GM15510 (cell line): ENCODE measurements at regions not wholly inside any gene's neighbourhood (a gene's known extent, or its start where the extent isn't known, plus 50 kb on each side); places are given as distances from the start of the nearest gene placed in this dataset.

ENCODE experiments used
- POLR2A ChIP-seq: IDR thresholded peaks from 3 replicates; pipeline ENCODE4 v1.6.1; 2011; ENCODE audit warnings: borderline replicate concordance; ENCODE audit not compliant: insufficient read length; ENCODE audit errors: extremely low read depth

GRCh38 chr2:7430421-7430868 is 513.2 kb downstream of the RNF144A start:
- no peak for TF ChIP-seq POLR2A

- no peak for TF ChIP-seq POLR2A
These were observed 513.8 kb downstream of the RNF144A start for GRCh38 chr2:7430869-7431641.

- no peak for TF ChIP-seq POLR2A
These were observed 515.2 kb downstream of the RNF144A start for GRCh38 chr2:7432436-7432835.

- TF ChIP-seq POLR2A, result no peak
These were observed 519.1 kb downstream of the RNF144A start for GRCh38 chr2:7436096-7436906.

GRCh38 chr2:7437141-7437540 is 519.9 kb downstream of the RNF144A start:
- no peak for TF ChIP-seq POLR2A

GRCh38 chr2:7437716-7438632 is 520.8 kb downstream of the RNF144A start:
- no peak for TF ChIP-seq POLR2A

GRCh38 chr2:7438855-7439254 is 521.6 kb downstream of the RNF144A start:
- no peak for TF ChIP-seq POLR2A

GRCh38 chr2:7440977-7441376 is 523.8 kb downstream of the RNF144A start:
- TF ChIP-seq POLR2A, result no peak

- TF ChIP-seq POLR2A, result no peak
These were observed 527.4 kb downstream of the RNF144A start for GRCh38 chr2:7444626-7445025.

- TF ChIP-seq POLR2A, result no peak
These were observed 531.5 kb downstream of the RNF144A start for GRCh38 chr2:7448578-7449264.

- TF ChIP-seq POLR2A, result no peak
These were observed 532.1 kb downstream of the RNF144A start for GRCh38 chr2:7449298-7449697.

GRCh38 chr2:7450188-7450832 is 533.1 kb downstream of the RNF144A start:
- TF ChIP-seq POLR2A, result no peak

GRCh38 chr2:7450833-7451190 is 533.6 kb downstream of the RNF144A start:
- no peak for TF ChIP-seq POLR2A
